Neural progenitor cell (in vitro differentiated cells): ENCODE measurements at regions not wholly inside any gene's neighbourhood (a gene's known extent, or its start where the extent isn't known, plus 50 kb on each side); places are given as distances from the start of the nearest gene placed in this dataset.
A peak's percentile ranks its signal among the peaks of the same experiment; 100 is the strongest.

Source experiments
- DNase-seq: peaks from one replicate; pipeline ENCODE4 v3.0.0-alpha.2; 2016; ENCODE audit warnings: low spot score
- H2AFZ ChIP-seq: fragments of 200-600 bp; sonication (generic); replicated peaks from 2 replicates; pipeline ENCODE4 v1.6.1; 2016; ENCODE audit warnings: antibody characterized with exemption
- H3F3A ChIP-seq: fragments of 200-600 bp; sonication (generic); 2 replicates; pipeline ENCODE4 v1.6.1; 2016; ENCODE audit warnings: antibody characterized with exemption, low read depth
- H3K27ac ChIP-seq: fragments of 200-600 bp; sonication (generic); 2 replicates; pipeline ENCODE4 v1.5.1; 2016; ENCODE audit warnings: mild to moderate bottlenecking
- H3K27me3 ChIP-seq: fragments of 200-600 bp; sonication (generic); 2 replicates; pipeline ENCODE4 v1.6.1; 2016; ENCODE audit warnings: mild to moderate bottlenecking, moderate library complexity
- H3K36me3 ChIP-seq: fragments of 200-600 bp; sonication (generic); 2 replicates; pipeline ENCODE4 v1.5.1; 2016
- H3K4me1 ChIP-seq: fragments of 200-600 bp; sonication (generic); 2 replicates; pipeline ENCODE4 v1.6.1; 2016; ENCODE audit warnings: mixed run types
- H3K4me2 ChIP-seq: fragments of 200-600 bp; sonication (generic); 2 replicates; pipeline ENCODE4 v1.6.1; 2016
- H3K4me3 ChIP-seq: fragments of 200-600 bp; sonication (generic); 2 replicates; pipeline ENCODE4 v1.5.1; 2016
- H3K79me2 ChIP-seq: fragments of 200-600 bp; sonication (generic); 2 replicates; pipeline ENCODE4 v1.6.1; 2016; ENCODE audit warnings: low read depth
- H3K9ac ChIP-seq: fragments of 200-600 bp; sonication (generic); 2 replicates; pipeline ENCODE4 v1.6.1; 2016
- H3K9me3 ChIP-seq: fragments of 200-600 bp; sonication (generic); 2 replicates; pipeline ENCODE4 v1.5.1; 2016; ENCODE audit warnings: low read depth
- H4K20me1 ChIP-seq: fragments of 200-600 bp; sonication (generic); 2 replicates; pipeline ENCODE4 v1.6.1; 2016; ENCODE audit warnings: low read depth
- H3K27ac Mint-ChIP-seq: 3 replicates; pipeline ENCODE4 v1.8.0; 2021; ENCODE audit warnings: mixed read lengths
- H3K27me3 Mint-ChIP-seq: 2 replicates; pipeline ENCODE4 v1.8.0; 2022; ENCODE audit warnings: low read depth, mild to moderate bottlenecking, inconsistent platforms, moderate library complexity, mixed read lengths; ENCODE audit not compliant: insufficient read depth
- H3K36me3 Mint-ChIP-seq: 3 replicates; pipeline ENCODE4 v1.8.0; 2021; ENCODE audit warnings: mixed read lengths
- H3K4me1 Mint-ChIP-seq: 3 replicates; pipeline ENCODE4 v1.8.0; 2021; ENCODE audit warnings: mixed read lengths
- H3K4me3 Mint-ChIP-seq: 3 replicates; pipeline ENCODE4 v1.8.0; 2021; ENCODE audit warnings: mild to moderate bottlenecking, moderate library complexity, mixed read lengths
- H3K9me3 Mint-ChIP-seq: 3 replicates; pipeline ENCODE4 v1.8.0; 2020; ENCODE audit warnings: mixed read lengths
- EZH2 ChIP-seq: fragments of 200-600 bp; sonication (generic); IDR thresholded peaks from 2 replicates; pipeline ENCODE4 v1.6.1; 2017; ENCODE audit warnings: antibody characterized with exemption, mild to moderate bottlenecking, moderate library complexity
- EZH2phosphoT487 ChIP-seq: fragments of 200-600 bp; sonication (generic); IDR thresholded peaks from 2 replicates; pipeline ENCODE4 v1.6.1; 2017; ENCODE audit warnings: antibody characterized with exemption
- TF ChIP-seq, protein P1 (sequence below): fragments of 200-600 bp; sonication (generic); IDR thresholded peaks from 2 replicates; pipeline ENCODE4 v1.5.1; 2017; ENCODE audit warnings: antibody characterized with exemption, mild to moderate bottlenecking

DNA sequence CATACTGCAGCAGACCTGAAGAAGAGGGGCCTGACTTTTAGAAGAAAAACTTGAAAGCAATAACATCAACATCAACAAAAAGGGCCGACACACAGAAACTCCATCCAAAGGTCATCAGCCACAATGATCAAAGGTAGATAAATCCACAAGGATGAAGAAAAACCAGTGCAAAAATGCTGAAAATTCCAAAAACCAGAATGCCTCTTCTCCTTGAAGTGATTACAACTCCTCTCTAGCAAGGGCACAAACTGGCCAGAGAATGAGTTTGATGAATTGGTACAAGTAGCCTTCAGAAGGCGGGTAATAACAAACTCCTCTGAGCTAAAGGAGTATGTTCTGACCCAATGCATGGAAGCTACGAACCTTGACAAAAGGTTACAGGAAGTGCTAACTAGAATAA is 186.2 kb upstream of the RAI14 start:
- Histone ChIP-seq H3K4me3 (no peak overlapping the region), H3K9me3 (no peaks in the 10 kb centered on the region), H2AFZ (no peak overlapping the region), H3K27ac (no peak overlapping the region), H3K79me2 (no peaks in the 10 kb centered on the region), H4K20me1 (no peaks in the 10 kb centered on the region), H3K4me1 (peaks cover 4% of the 10 kb centered on the region), H3K27me3 (no peaks in the 10 kb centered on the region), H3F3A (peaks cover 4% of the 10 kb centered on the region), H3K4me2 (no peak overlapping the region), H3K36me3 (no peaks in the 10 kb centered on the region), H3K9ac (no peak overlapping the region)
- DNase-seq = no peak
- Mint-ChIP-seq H3K4me3 (no peak overlapping the region), H3K4me1 (no peaks in the 10 kb centered on the region), H3K27me3 (peaks cover 2% of the 10 kb centered on the region), H3K9me3 (peaks cover 4% of the 10 kb centered on the region), H3K36me3 (no peaks in the 10 kb centered on the region), H3K27ac (no peak overlapping the region)
- TF ChIP-seq EZH2phosphoT487 (no peak), EZH2 (no peak)
- TF ChIP-seq, protein P1, sequence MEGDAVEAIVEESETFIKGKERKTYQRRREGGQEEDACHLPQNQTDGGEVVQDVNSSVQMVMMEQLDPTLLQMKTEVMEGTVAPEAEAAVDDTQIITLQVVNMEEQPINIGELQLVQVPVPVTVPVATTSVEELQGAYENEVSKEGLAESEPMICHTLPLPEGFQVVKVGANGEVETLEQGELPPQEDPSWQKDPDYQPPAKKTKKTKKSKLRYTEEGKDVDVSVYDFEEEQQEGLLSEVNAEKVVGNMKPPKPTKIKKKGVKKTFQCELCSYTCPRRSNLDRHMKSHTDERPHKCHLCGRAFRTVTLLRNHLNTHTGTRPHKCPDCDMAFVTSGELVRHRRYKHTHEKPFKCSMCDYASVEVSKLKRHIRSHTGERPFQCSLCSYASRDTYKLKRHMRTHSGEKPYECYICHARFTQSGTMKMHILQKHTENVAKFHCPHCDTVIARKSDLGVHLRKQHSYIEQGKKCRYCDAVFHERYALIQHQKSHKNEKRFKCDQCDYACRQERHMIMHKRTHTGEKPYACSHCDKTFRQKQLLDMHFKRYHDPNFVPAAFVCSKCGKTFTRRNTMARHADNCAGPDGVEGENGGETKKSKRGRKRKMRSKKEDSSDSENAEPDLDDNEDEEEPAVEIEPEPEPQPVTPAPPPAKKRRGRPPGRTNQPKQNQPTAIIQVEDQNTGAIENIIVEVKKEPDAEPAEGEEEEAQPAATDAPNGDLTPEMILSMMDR = no peak

DNA sequence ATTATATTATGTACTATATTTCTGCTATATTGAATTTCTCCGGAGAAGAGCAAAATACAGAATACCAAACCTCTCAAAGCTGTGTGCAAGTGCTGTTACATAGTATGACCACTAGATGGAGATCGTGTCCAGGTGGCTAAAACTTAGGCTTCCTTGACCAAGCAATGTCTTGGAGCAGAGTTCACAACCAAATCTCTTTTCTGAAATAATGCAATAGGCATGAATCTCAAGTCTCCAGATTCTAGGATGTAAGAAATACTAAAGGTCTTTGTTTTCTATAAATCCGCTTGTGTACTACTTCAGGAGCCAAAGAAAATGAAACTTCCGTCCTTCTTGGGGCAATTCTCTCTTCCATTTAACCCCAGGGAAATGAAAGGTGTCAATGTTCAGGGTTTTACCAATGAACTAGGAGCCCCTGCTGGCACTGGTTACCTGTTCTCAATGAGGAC is 181.5 kb upstream of the RAI14 start:
- Histone ChIP-seq H3K4me3 (no peak overlapping the region), H4K20me1 (no peaks in the 10 kb centered on the region), H3K9me3 (no peaks in the 10 kb centered on the region), H3F3A (peaks cover 8% of the 10 kb centered on the region), H3K27me3 (no peaks in the 10 kb centered on the region), H3K4me1 (peaks cover 15% of the 10 kb centered on the region), H3K4me2 (peak overlapping the region; percentile 38), H3K27ac (no peak overlapping the region), H3K36me3 (no peaks in the 10 kb centered on the region), H3K9ac (no peak overlapping the region), H2AFZ (peak overlapping the region; percentile 95), H3K79me2 (no peaks in the 10 kb centered on the region)
- peak; percentile 60 for DNase-seq
- H3K4me1 Mint-ChIP-seq = no peaks in the 10 kb centered on the region
- H3K36me3 Mint-ChIP-seq = no peaks in the 10 kb centered on the region
- H3K9me3 Mint-ChIP-seq = peaks cover 4% of the 10 kb centered on the region
- no peak overlapping the region for H3K27ac Mint-ChIP-seq
- TF ChIP-seq, protein P1 = peak; percentile 96
- TF ChIP-seq EZH2phosphoT487 (no peak), EZH2 (no peak)
- no peak overlapping the region for H3K4me3 Mint-ChIP-seq
- H3K27me3 Mint-ChIP-seq = peaks cover 4% of the 10 kb centered on the region

DNA sequence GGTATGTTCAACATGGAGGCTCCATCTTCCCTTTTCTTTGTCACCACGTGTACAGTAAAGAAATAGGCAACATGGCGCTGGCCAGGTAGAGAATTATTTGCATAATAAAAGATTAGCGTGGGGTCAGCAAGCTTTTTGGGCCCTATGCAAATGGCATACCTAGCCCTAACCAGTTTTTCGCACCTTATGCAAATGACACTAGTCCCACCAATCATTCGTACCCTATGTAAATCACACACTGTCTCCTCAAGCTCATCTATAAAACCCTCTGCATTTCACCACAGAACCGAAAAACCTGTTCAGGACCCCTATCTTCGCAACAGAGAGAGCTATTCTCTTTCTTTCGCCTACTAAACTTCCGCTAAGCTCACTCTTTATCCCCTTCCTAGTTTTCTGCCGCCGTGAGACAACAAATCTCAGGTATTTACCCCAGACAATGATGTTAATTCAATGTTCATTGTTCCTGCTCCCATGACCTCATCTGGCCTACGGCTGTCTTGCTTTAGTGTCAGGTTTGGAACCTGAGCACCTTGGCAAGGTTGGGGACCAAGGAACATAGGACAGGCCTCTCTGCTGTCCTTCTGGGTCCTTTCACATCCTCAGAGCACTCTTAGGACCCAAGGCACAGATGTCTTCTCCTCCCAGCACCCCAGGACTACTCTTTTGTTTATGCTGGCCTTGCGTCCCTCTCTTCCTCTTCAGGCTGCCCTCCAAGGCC is 180.7 kb upstream of the RAI14 start:
- H3K4me3 ChIP-seq = no peak overlapping the region
- H3K4me3 Mint-ChIP-seq = no peak overlapping the region
- H3K4me1 Mint-ChIP-seq = peaks cover 7% of the 10 kb centered on the region
- H3K36me3 Mint-ChIP-seq = no peaks in the 10 kb centered on the region
- H3K9ac ChIP-seq = no peak overlapping the region
- TF ChIP-seq EZH2 (no peak), EZH2phosphoT487 (no peak)
- TF ChIP-seq, protein P1 = no peak
- peaks cover 15% of the 10 kb centered on the region for H3K4me1 ChIP-seq
- no peaks in the 10 kb centered on the region for H3K9me3 ChIP-seq
- no peak overlapping the region for H3K27ac ChIP-seq
- DNase-seq = no peak
- H3K79me2 ChIP-seq = no peaks in the 10 kb centered on the region
- no peaks in the 10 kb centered on the region for H3K36me3 ChIP-seq
- H4K20me1 ChIP-seq = no peaks in the 10 kb centered on the region
- H3F3A ChIP-seq = peaks cover 8% of the 10 kb centered on the region
- peaks cover 4% of the 10 kb centered on the region for H3K27me3 Mint-ChIP-seq
- H3K4me2 ChIP-seq = peak overlapping the region; percentile 38
- H3K9me3 Mint-ChIP-seq = peaks cover 3% of the 10 kb centered on the region
- no peaks in the 10 kb centered on the region for H3K27me3 ChIP-seq
- H2AFZ ChIP-seq = peak overlapping the region; percentile 95
- H3K27ac Mint-ChIP-seq = no peak overlapping the region
